Right lung (tissue), 2 donors: ENCODE measurements at regions not wholly inside any gene's neighbourhood (a gene's known extent, or its start where the extent isn't known, plus 50 kb on each side); places are given as distances from the start of the nearest gene placed in this dataset.

Source experiments
- DNase-seq, 2 donors: peaks; one replicate each; pipeline ENCODE4 v3.0.0-alpha.2; 2013

DNA sequence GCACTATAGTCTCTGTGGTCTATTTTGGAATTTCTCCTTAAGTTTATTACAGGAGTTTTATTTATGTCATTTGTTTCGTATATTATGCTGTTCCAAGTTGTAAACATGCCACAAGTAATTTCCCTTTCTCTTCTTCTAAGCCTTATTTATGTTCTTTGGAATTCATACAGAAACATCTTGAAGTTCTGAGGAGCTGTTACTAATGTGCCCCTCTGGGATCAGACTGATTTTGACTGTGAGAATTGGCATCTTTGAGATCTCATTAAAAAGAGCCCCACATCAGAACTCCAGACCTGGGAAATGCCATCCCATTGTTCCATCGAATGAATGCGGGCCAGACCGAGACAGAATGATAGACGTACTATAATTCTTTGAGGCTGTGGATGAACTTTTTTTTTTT, 138.8 kb upstream of the CD180 start:
- no peak for DNase-seq

DNA sequence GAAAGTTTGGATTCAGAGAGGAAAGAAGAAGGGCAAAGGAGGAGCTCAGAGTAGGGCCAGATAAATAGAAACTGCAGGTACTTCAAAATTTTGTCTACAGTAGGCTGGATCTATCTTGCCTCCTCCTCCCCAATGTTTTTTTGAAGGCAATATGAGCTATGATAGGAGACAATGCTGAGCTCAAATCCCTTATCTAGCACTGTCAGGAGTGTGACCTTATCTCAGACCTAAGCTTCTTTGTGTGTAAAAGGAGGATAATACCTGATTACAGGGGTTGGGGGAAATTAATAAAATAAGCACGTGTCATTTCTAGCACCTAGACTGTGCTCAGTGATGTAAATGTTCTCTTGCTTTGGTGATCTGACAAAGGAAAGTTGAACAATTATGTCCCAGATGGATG, 137.8 kb upstream of the CD180 start:
- DNase-seq, result no peak

DNA sequence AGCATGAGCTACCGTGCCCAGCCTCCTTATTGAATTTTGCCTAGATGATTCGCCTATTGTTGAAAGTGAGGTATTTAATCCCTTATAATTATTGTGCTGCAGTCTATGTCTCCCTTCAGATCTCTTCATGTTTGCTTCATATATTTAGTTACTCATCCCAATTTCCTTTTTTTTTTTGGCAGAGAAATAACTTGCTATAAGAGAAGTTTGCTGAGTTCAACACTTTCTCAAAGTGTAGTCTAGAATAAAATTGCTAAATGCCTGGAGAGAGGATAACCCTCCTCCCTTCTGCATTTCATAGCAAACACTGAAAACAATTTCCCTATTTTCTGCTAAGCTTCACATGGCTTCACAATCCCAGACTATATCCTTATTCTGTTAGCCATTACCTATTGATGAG, 136.6 kb upstream of the CD180 start:
- DNase-seq, result no peak

DNA sequence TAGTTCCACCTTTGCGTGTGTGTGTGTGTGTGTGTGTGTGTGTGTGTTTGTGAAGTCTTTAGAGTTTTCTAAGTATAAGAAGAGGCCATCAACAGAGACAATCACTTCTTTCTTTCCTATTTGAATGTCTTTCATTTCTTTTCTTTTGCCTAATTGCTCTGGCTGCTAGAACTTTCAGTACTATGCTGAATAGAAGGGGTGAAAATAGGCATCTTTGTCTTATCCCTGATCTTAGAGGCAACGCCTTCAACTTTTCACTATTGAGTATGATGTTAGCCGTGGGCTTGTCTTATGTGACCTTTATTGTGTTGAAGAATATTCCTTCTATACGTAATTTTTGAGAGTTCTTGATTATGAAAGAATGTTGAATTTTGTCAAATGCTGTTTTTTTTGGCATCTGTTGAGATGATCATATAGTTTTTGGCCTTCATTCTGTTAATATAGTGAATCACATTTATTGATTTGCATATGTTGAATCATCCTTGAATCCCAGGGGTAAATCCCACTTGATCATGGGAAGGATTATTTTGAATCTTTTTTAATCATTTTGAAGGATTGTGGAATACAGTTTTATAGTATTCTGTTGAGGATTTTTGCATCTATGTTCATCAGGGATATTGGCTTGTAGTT, 134.8 kb upstream of the CD180 start:
- no peak for DNase-seq

DNA sequence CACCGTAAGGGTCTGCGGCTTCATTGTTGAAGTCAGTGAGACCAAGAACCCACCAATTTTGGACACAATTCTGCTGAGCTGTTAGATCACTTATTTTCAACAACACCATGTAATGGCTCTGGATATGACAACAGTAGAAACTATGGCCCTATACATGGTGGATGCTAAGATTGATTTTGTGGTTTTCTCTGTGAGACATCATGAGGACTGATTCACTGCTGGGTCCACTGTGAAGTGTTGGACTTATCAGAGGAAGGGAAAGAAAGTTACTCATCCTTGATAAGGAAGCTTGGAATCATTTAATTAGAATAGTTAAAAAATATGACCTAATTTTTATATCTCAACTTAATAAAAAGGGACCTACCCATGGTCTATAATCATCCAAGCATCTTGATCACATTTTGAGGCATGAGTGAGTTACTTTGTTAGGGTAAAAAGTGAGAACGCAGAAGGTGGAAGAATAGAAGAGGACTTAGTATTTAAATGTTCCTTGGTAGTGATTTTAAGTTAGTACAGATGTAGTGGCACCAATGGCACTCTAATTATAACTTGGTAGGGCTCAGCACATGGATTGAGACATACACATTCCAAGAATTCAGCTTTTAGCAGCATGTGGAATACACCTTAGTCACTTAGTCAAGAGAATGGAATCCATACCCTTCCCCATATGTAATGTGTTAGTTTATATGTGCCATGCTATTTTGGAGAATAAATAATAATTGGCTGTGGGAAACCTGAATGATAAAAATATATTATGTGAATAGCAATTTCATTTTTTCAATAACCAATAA, 123.5 kb upstream of the CD180 start:
- no peak for DNase-seq

DNA sequence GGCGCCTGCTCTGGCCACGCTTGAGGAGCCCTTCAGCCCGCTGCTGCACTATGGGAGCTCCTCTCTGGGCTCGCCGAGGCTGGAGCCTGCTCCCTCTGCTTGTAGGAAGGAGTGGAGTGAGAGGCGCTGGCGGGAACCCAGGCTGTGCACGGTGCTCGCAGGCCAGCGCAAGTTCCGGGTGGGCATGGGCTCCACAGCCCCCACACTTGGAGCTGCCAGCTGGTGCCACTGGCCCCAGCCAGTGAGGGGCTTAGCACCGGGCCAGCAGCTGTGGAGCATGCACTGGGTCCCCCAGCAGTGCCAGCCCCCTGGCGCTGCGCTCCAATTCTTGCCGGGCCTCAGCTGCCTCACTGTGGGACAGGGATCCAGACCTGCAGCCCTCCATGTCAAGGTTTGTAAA, 122.1 kb upstream of the CD180 start:
- no peak for DNase-seq

DNA sequence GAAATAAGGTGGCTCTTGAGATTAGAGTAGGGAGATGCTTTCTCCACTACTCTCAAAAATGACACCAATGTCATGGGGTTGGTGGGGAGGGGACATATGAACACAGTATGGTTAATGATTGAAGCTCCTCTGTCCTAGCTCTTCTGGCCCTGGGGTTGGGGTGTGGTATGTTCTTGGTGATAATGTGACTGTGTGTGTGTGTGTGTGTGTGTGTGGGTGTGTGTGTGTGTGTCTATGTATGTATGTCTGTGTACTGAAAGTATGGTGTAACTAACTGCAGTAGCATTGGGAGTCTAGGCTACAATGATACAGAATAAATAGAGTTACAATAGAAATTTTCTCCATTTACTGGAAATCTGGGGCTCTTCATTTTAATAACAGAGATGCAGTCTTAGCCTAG, 121.0 kb upstream of the CD180 start:
- no peak for DNase-seq

DNA sequence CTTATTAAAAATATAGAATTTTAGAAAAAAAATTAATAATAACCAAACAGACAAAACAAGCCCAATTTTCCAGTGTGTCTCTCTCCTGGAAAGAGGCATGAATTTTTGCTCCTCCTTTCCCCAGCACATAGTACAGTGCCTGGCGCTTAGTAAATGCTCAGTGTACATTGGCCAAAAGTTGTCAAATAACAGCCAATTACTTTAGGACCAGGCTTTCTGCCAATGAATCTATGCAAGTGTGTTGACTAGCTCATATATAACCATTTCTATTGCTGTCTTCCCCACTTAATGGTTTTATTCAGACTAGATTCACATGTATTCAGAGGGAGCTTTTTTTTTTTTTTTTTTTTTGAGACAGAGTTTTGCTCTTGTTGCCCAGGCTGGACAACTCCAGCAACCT, 120.1 kb upstream of the CD180 start:
- no peak for DNase-seq

DNA sequence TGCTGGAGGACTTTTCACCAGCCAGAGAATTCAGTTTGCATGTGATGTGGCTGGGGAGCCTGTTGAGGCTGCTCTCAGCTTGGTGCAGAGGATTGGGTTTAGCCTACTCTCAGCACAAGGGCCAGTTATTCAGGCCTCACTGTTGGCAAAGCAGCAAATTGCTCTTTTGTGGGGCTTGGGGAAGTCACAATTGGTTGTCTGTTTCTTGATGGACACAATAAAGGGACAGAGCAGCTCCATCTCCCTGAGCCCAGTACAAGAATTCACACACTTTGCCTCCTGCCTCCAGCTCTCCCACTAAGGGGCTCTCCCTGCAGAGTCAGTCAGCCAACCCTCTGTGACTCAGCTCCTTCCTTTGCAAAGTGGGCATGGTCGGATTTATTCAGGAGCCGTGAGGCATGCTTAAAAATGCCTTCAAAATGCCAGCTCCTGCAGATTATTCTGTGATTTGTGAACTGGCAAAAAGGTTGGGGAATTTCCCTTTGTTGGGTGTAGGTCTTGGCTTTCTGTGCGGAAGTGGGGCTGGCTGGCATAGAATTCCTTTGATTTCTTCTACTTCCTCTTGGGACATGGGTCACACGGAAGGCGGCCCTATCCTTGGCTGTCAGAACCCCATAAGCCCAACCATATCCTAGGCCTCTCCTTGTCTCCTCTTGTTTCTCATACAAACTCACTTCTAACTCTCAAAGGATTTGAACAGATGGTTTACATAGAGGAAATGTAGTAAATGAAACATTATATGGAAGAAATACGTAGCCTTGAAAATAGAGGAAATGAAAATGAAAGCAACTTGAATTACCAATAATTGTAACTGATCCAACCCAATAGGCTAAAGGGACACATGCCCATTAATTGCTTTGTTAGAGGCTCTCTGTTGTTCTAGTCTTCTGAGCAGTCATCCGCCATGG, 118.7 kb upstream of the CD180 start:
- no peak for DNase-seq

DNA sequence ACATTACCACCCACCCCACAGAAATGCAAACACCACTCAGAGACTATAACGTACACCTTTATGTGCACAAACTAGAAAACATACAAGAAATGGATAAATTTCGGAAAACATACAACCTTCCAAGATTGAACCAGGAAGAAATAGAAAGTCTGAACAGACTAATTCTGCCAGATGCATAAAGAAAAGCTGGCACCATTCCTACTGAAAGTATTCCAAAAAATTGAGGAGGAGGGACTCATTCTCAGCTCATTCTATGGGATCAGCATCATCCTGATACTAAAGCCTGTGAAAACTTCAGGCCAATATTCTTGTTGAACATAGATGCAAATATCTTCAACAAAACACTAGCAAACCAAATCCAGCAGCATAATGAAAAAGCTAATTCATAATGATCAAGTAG, 115.1 kb upstream of the CD180 start:
- DNase-seq, result peak in 1 of 2 donors; percentile 41

DNA sequence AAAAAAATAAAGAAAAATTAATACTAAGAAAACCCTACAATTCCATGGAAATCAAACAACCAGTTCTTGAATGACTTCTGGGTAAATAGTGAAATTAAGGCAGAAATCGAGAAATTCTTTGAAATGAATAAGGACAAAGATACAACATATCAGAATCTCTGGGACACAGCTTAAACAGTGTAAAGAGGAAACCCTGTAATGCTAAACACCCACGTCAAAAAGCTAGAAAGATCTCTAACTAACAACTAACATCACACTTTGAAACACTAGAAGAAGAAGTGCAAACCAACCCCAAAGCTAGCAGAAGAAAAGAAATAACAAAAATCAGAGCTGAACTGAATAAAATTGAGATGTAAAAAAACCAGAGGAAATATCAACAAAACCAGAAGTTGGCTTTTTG, 114.6 kb upstream of the CD180 start:
- no peak for DNase-seq

DNA sequence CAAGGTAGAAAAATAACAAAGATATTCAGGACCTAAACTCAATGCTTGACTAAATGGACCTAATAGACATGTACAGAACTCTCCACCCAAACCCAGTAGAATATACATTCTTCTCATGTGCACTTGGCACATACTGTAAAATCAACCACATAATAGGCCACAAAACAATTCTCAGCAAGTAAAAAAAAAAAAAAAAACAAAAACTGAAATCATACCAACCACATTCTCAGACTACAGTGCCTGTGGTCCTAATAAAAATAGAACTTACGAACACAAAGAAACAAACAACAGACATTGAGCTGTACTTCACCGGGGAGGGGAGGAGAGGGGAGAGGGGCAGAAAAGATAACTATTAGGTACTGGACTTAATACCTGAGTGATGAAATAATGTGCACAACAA, 114.1 kb upstream of the CD180 start:
- DNase-seq, result no peak

DNA sequence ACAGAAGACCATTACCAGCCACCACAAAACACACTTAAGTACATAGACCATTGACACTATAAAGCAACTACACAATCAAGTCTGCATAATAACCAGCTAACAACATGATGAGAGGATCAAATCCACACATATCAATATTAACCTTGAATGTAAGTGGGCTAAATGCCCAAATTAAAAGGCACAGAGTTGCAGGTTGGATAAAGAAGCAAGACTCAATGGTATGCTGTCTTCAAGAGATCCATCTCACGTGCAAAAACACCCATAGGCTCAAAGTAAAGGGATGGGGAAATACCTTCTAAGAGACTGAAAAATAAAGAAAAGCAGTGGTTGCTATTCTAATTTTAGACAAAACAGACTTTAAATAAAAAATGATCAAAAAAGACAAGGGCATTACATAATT, 113.6 kb upstream of the CD180 start:
- no peak for DNase-seq

DNA sequence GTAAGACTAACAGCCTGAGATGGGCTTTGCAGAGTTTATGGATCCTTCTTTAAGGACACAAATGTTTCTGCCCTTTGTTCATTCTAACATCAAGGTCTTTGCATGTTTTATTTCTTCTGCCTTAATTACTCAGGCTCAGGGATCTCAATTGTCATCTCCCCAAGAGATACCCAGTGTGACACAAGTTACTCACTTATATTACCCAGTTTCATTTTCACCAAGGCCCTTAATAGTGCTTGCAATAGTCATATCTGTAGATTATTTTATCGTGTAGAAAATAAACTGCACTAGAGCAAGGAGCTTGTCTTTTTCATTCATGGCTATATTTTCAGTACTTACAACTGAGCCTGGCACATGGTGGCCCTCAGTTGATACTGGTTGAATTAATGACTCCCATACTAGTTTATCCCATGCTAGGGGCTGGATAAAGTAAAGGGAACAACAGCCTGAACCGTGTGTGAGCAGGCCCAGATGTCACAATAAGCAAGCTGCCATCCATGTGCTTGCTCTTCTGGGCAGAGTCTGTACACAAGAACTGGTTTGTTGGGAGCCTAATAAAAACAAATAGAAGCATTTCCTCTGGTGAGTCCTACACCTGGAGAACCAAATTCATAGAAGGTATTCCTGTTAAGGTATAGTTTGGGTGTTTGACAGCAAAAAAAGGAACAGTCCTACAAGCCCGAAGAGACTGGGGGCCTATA, 112.5 kb upstream of the CD180 start:
- DNase-seq, result no peak

DNA sequence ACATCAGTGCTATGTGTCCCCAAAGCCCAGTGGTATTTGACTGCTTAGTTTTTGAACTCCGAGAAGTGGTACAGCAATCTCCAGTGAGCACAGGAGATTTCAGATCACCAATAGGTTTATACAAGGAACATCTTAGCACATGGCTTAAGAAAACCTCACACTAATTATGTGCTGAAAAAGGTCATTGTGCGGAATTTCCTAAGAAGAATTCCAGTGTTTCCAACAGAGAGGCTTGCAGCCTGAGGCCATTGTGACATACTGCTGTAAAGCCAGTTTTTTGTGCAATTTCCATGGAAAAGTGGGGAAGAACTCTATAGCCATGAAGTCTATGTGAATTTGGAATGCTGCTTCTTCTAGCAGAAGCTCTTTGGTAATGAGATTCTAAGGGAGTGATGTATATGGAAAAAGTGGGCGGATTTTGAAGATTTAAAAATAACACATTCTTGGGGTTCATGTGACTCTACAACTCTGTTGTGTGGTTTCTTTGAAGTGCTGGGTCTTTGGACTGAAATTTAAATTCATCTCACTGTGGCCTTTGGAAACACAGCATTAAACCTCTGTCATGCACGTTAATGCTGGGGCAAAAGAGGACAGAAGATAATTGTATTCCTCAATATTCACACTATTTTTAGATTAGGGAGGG, 110.5 kb upstream of the CD180 start:
- DNase-seq, result no peak

DNA sequence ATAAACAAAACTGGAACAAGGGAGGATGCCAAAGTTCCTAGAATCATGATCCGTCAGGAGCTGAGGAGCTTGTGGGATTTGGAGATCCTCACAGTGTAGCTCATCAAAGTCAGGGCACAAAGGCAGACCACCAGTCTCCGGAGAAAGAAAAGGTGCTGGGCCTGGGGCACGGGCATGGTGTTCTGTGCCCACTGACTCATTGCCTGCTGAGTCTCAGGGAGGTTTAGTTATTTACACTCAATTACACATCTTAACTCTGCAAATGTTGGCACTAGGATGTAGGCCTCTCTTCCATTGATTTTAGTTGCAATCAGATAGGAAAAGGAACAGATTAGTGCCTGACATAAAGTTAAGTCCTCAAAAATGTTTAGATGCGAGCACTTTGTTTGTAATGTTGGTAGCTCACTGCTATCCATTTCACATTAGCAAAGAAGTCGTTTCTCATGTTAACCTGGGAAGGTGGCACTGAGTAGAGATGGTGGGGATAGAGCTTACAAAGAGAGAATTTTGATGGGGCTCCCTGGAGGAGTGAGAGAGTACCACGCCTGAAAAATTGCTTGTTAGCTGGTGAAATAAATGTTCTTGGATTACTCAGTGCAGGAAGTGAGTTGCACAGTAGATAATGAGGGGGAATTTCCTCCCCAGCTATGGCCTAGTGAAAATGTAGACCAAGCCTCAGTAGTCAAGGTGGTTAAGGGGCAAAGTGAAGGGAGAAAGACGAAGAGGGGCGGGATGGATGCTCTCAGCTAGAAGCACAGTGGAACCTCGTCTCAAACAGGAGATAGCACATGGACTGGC, 109.5 kb upstream of the CD180 start:
- no peak for DNase-seq

DNA sequence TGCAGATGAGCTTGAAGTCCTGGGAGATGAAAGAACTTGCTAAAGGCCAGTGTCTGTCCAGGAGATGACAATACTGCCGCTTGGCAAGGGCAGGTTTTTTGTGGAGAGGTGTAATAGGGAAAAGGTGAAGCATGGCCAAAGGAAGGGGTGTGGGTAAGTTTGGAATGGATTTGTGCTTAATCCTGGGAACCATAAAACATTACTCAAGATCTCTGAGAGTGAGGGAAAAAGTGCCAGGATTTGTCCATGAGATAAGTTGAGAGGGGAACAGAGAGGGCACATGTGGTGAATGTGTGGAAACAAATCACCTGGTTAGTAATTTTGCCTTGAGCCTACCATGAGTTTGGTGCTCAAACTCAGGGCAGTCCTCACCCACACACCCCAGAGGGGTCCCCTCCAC, 108.8 kb upstream of the CD180 start:
- no peak for DNase-seq

DNA sequence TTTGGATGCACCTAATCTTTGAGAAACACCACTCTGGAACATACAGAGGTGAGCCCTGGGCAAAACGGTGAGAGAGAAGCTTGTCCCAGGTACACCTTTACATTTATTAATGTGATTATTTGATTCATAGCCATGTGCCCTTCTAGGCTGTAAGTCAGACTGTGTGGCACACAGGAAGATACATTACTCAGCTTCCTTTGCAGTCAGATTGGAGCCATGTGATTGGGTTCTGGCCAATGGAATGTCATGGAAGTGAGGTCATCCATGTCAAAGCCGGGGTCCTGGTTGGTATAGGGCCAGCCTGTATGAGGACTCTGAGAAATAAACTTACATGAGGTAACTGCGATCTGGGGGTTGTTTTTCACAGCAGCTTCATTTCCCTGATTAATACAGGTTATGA, 106.8 kb upstream of the CD180 start:
- DNase-seq, result no peak

DNA sequence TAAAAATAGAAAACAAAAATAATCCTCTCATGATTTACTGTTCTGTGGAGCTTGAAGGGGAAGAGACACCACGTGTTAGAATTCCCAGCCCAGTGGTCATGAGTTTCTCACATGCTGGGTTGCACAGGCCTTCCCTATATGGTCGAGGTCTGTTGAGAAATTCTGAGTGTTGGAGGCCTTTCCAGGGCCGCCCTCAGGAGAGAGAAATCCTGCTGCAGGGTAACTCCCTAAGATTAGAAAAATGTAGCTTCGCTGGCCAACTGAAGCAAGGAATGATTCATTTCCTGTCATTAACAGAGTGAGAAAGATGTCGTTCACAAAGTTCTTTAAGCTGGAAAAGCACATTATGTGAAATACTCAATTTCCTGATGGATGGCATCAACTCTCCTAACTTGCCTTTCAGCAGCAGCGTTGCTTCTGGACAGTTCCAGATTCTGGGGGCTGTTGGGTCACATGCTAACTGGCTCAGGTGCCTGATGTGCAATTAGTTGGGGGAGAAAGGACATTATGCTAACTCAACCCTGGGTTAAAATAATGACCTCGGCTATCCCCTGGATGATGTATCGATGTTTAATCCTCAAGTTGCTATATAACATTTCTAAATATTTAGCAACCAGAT, 104.8 kb upstream of the CD180 start:
- DNase-seq, result no peak

DNA sequence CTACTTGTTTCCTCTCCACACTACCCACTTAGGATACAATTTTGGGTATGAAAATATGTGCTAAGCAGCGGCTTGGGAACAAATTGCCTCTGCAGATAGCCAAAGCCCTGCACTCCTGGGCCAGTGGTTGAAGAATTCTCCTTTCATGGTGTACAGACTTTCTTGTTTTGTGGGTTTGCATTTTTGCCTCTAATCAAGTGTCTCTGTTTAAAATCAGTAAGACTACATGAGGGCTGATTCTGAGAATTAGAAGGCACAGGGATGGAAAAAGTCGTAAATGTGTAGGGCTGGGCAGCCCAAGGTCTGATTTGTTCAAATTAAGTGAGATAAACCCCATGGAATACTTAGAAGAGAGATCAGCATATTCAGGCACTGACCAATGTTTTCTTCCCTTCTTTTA, 103.7 kb upstream of the CD180 start:
- DNase-seq, result no peak
